ENCODE measurements at regions not wholly inside any gene's neighbourhood (a gene's known extent, or its start where the extent isn't known, plus 50 kb on each side); places are given as distances from the start of the nearest gene placed in this dataset.

DNA sequence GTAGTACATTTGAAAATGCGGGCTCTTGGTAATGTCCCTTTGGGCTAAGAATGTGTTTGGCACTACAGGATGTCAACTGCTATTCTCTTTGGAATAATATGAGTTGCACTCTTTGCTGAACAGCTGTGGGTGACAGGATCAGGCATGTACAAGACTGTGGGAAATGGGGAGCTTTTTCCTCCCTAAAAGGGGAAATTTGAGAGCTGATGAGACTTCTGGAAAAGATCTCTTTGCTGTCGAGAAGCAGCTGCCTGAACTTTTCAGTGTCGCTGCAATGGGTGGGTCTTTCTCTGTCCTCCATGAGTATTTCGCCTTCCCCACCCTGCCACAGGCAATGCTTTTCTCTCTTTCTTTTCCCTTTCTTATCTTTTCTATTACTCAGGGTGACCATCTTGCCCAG is 762.2 kb upstream of the GCFC2 start:
- no peak for DNase-seq
- intact Hi-C loops (cut with DNase I) = no loop called here

DNA sequence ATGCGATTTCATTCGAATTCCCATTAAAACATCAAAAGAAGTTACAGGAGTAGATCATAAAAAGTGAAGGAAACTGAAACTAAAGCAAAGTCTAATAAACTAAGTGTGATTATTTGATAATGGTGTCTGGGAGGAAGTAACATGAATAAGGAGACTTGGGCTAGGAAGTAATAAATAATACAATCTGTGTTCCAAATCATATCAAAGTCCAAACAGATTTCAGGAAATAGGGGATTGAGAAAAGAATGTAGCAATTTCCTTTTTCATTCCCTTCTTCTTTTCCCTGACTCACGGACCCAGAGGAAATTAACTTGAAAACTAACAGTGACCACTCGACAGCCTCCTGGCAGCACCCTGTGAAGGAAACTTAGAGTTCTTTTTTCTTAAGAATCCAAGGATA is 758.4 kb upstream of the GCFC2 start:
- intact Hi-C loops (cut with DNase I) = no loop called here
- DNase-seq = no peak

DNA sequence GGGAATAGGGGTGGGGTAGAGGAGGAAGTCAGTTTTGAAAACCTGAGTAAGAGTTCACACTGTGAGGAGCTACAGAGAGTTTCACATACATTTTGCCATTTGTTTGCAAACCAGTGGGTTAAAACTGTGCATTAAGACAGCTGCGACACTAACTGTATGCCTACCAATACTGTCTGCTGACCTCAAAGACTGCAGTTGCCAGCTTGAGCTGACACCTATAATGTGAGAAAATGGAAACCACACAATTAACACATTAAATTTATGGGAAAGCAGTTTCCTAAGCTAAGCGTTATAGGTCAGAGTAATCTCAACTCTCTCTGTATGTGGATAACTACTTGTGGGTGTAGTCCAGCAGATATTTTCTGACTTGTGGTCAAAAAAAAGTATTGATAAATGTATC is 756.6 kb upstream of the GCFC2 start:
- intact Hi-C loops (cut with DNase I) = no loop called here
- DNase-seq = no peak

DNA sequence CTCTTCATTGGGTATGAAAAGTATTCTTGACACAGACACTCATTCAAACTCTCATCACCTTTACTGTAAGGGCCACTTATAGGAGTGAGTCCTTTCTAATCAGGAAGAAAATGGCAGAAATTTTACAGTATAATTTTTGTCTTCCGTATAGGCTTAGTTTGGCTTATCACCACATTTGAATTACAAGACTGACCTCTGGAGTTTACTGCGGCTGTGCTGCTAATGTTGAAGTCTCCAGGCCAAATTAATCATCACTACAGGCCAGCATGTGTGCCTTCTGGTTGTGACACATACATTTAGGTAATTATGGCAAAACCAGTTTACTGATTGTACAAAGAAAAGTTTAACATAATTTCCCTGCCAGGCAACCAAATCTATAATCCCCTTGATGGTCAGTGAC is 753.6 kb upstream of the GCFC2 start:
- intact Hi-C loops (cut with DNase I) = no loop called here

DNA sequence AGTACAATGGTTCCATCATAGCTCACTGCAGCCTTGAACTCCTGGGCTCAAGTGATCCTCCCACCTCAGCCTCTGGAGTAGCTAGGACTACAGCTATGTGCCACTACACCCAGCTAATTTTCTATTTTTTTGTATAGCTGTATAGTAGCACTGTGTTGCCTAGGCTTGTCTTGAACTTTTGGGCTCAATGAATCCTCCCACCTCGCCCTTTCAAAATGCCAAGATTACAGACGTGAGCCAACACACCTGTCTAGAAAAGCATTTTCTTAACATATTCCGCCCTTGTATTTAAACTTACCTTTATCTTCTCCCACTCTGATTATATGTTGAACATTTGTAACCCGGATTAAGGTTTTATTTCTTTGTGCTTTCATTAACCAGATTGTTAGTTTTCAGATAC is 750.7 kb upstream of the GCFC2 start:
- DNase-seq = peak in 22 of 42 donors; percentile 6 to 72 (median 24)
- intact Hi-C loops (cut with DNase I) = no loop called here

More for the DNA sequence above, 753.6 kb upstream of the GCFC2 start:
- no peak for DNase-seq

DNA sequence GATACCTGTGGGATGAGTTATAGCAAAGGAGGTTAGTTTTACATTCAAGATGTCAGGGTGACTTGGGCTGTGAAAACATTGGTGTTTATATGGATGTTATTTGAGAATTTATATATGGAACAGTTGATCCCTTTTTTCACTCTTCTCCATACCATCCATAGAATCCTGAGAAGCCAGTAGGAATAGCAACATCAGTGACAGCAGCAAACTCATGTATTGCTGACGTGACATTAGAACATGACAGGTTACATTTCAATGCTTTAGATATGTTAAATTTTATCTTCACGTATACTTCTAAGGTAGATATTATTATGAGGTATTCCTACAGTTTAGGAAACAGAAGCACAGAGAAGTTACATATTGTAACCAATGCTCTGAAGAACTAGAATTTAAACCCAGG is 745.2 kb upstream of the GCFC2 start:
- intact Hi-C loops (cut with DNase I) = no loop called here
- no peak for DNase-seq

DNA sequence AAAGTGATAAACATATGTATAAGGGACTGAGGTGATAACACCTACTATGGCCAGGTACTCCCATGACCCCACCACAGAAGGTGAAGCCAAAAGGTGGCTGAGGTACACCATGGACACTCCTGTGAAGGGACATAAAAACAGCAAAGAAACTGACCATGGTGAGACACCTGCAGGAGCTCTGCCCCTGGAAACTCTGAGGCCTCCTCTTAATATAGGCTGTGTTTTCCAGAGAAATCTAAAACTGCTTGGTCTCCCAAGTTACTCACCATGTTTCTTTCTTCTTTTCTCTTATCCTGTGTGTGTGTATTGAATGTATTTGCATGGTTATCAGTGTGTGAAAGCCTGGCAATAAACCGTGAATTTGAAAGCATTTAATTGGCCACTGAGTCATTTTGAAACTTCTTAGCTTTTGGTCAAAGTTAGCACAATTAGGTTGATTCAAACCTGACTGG is 739.3 kb upstream of the GCFC2 start:
- intact Hi-C loops (cut with DNase I) = no loop called here
- no peak for DNase-seq

GRCh38 chr2:76448956-76449355 is 738.2 kb upstream of the GCFC2 start:
- intact Hi-C loops (cut with DNase I) = no loop called here
- no peak for DNase-seq

GRCh38 chr2:76447294-76447693 is 736.6 kb upstream of the GCFC2 start:
- intact Hi-C loops (cut with DNase I) = no loop called here
- no peak for DNase-seq

GRCh38 chr2:76446872-76447271 is 736.2 kb upstream of the GCFC2 start:
- no peak for DNase-seq
- intact Hi-C loops (cut with DNase I) = no loop called here

DNA sequence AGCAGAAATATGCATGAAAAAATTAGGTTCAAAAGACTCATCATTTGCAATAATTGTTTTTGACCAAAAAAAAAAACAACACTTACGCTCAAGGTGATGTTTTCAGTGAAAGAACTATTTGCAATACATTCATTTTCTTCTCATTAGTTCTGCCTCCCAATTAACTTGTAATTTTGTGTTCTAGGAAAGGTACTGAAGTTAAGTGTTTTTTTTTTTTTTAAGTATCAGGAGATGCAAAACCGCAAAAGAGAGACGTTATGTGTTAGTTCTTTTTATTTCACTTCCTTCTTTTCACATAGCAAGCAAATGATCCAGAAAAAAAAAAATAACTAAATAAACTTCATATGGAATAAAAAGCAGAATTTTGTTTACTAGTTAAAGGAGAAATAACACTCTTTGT is 735.2 kb upstream of the GCFC2 start:
- DNase-seq = no peak
- intact Hi-C loops (cut with DNase I) = no loop called here

DNA sequence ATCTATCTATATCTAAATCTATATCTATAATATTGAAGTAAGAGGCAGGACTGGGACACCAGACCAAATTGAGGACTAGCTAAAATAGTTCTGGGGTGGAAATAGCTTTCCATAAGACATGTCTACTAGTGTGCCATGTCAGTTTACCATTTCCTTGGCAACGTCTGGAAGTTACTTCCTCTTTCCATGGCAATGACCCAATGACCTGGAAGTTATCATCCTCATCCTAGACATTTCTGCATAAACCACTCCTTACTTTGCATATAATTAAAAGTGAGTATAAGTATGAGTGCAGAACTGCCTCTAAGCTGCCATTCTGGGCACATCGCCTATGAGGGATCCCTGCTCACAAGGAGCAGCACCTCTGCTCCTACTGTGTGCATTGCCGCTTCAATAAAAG is 734.0 kb upstream of the GCFC2 start:
- intact Hi-C loops (cut with DNase I) = no loop called here
- no peak for DNase-seq

GRCh38 chr2:76437564-76437963 is 726.8 kb upstream of the GCFC2 start:
- no peak for DNase-seq
- intact Hi-C loops (cut with DNase I) = no loop called here

DNA sequence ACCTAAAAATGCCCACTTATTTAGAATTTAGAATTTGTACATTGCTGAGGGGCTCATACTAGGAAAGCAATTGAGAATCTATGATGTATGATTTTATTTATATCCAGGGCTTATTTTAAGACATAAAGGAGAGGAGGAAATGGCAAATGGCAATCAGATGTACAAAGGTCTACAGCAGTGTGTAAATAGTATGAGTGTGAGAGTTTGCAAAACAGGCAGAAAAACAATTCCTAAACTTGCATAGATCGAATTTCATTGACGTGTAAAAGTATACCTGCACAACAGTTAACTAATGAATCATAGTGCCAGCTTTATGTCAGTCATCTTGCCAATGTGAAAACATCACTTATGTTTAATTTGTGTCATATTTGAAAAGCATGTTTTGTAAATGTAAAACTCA is 718.7 kb upstream of the GCFC2 start:
- intact Hi-C loops (cut with DNase I) = no loop called here
- no peak for DNase-seq

GRCh38 chr2:76427452-76427851 is 716.7 kb upstream of the GCFC2 start:
- intact Hi-C loops (cut with DNase I) = no loop called here

GRCh38 chr2:76415821-76416220 is 705.1 kb upstream of the GCFC2 start:
- intact Hi-C loops (cut with DNase I) = no loop called here
- DNase-seq = peak in 21 of 42 donors; percentile 4 to 71 (median 30)

More at GRCh38 chr2:76427452-76427851, 716.7 kb upstream of the GCFC2 start:
- no peak for DNase-seq

DNA sequence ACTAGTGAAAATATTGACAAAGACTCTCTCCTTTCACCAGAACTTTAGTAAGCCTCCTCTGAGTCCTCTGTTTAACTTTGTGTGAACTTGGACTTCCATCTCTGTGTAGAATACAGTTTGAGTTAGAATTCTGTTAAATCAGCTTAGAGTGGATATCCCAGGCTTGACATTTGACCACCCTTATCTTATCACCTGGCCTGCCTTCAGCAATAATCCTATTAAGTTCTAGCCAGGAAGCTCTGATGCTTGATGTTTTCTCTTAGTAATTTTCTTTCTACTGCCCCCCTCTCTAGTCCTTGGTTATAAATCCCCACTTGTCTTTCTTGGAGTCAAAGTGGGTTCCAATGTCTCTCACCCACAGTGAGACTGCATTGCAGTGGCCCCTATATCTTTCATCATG is 702.7 kb upstream of the GCFC2 start:
- intact Hi-C loops (cut with DNase I) = no loop called here

DNA sequence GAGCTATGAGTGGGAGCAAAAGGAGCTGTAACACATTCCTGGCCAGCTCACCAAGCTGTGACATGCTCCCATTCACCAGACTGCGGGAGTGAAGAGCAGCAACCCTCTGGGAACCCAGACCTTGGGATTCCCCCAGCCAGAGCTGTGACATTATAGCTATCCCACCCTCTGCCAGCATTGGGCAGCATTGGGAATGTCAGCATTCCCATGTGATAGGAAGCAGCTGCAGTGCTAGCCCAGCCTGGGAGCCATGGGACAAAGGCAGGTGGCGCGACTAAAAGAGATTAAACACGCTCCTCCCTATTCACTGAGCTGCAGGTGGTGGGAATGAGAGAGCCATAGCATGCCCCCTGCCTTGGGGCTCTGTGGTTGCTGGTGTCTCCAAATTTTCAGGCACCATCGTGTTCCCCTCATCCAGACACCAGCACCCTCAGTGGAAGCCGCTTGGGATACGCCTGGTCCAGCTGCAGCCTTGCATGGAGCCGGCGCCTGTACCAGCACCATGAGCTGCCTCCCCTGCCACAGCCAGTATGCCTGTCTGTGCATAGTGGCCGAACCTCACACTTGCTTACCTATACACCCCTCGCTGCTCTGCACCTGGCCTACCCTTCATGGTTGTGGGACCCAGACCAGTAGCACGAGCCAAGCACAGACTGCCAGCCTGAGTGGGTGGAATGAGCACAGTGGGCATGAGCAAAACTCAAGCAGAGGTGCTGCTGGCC is 695.6 kb upstream of the GCFC2 start:
- DNase-seq = no peak
- intact Hi-C loops (cut with DNase I) = no loop called here

More for the DNA sequence above, 702.7 kb upstream of the GCFC2 start:
- no peak for DNase-seq

GRCh38 chr2:76393356-76393755 is 682.6 kb upstream of the GCFC2 start:
- DNase-seq = no peak
- intact Hi-C loops (cut with DNase I) = no loop called here

- intact Hi-C loops (cut with DNase I) = no loop called here
- DNase-seq = no peak
These were observed 681.0 kb upstream of the GCFC2 start for GRCh38 chr2:76391678-76392077.

DNA sequence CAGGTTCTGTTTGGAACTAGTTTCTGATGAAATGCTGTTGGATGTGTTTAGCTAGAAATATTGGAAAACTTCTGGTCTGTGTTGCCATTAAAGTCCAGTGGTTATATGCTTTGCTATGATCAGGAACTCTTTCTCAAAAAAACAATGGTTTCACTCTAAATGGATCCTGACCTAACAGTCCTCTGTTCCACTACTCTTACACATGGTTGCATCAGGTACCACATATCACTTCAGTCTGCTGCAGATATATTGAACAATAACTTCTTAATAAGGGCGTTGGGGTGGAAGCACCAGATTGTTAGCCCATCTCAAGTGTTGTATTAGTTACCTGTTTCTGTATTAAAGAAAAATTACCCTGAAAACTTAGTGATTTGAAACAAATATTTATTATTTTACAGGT is 676.6 kb upstream of the GCFC2 start:
- DNase-seq = no peak
- intact Hi-C loops (cut with DNase I) = no loop called here

DNA sequence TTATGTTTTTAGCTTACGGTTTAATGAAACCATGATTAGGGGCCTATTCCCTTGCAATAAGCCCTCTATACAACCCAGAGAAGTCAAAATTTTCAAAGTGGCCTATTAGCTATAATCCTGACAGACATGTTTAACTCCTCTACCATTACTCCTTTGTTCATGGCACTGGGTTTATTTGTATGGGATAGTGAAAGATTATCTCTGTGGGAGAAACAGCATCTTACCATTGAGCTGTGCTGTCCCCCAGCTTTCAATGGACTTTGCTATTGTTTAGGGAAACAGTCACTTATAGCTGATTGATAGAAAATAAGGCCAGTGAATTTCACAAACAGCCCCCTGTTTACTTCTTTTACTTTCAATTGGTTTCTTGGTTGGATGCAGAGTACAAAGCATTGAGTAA is 675.2 kb upstream of the GCFC2 start:
- no peak for DNase-seq
- intact Hi-C loops (cut with DNase I) = no loop called here

All from head of caudate nucleus (tissue), 42 donors.